Loucy (cell line): ENCODE measurements at regions not wholly inside any gene's neighbourhood (a gene's known extent, or its start where the extent isn't known, plus 50 kb on each side); places are given as distances from the start of the nearest gene placed in this dataset.

Experiments
- CTCF ChIP-seq: fragments of 200-600 bp; sonication (generic); conservative IDR thresholded peaks from 2 replicates; pipeline ENCODE4 v1.5.1; 2014; ENCODE audit warnings: mild to moderate bottlenecking, antibody characterized with exemption, low read length
- EZH2phosphoT487 ChIP-seq: fragments of 200-600 bp; IDR thresholded peaks from 2 replicates; pipeline ENCODE4 v1.6.1; 2018; ENCODE audit warnings: antibody characterized with exemption, mild to moderate bottlenecking, moderate library complexity, borderline replicate concordance

- TF ChIP-seq CTCF (no peak), EZH2phosphoT487 (no peak)
These were observed 103.9 kb upstream of the DIAPH3 start for GRCh38 chr13:60267498-60268202.
